ENCODE measurements at regions not wholly inside any gene's neighbourhood (a gene's known extent, or its start where the extent isn't known, plus 50 kb on each side); places are given as distances from the start of the nearest gene placed in this dataset.

DNA sequence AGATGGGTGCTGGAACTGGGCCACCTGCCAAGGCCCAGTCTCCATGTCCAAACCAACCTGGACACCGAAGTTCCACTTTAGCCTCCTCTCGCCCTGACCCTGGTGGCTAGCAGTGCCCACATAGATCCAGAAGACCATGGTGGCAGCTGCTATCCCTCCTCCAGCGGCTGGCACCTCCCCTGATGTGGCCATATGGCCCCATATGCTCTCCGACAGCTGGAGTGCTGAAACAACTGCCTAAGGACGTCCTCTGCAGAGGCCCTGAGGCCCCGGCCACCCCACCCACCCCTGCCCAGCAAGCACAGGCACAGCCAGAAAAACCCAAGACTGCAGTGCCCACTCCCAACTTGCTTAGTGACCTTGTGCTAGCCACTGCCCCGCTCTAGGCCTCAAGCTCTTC lies 182.3 kb upstream of the LINGO1 start (continued):
- TF ChIP-seq, protein P1, sequence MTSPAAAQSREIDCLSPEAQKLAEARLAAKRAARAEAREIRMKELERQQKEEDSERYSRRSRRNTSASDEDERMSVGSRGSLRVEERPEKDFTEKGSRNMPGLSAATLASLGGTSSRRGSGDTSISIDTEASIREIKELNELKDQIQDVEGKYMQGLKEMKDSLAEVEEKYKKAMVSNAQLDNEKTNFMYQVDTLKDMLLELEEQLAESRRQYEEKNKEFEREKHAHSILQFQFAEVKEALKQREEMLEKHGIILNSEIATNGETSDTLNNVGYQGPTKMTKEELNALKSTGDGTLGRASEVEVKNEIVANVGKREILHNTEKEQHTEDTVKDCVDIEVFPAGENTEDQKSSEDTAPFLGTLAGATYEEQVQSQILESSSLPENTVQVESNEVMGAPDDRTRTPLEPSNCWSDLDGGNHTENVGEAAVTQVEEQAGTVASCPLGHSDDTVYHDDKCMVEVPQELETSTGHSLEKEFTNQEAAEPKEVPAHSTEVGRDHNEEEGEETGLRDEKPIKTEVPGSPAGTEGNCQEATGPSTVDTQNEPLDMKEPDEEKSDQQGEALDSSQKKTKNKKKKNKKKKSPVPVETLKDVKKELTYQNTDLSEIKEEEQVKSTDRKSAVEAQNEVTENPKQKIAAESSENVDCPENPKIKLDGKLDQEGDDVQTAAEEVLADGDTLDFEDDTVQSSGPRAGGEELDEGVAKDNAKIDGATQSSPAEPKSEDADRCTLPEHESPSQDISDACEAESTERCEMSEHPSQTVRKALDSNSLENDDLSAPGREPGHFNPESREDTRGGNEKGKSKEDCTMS (CRISPR knock-in tag; conservative IDR thresholded peaks at IDR 0.05), result no peak
- TF ChIP-seq SALL1 (CRISPR knock-in tag; IDR thresholded peaks at IDR 0.05) (no peak), BHLHE40 (IDR thresholded peaks at IDR 0.05; ENCODE audit: low read length) (no peak)

DNA sequence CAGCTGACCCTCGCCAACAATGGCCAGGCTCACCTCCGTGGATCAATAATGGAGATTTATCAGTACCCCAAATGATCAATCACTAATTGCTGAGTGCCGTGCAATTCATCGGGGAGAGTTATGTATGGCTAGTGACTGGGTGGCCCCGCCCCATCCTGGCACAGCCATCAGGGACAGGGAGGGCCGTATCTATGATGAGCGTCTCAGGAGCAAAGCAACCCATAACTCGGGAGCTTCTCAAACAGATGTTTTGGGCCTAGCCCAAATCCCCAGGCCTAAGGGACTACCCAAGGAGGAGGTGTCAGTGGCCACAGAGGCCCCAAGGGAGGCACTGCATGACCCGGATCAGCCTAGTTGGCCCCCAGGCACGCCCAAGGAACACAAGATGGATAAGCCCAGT lies 180.0 kb upstream of the LINGO1 start:
- Histone ChIP-seq H3K79me2 (ENCODE audit: insufficient read depth, low read length) (no peaks in the 10 kb centered on the region), H3K36me3 (replicated peaks in 1 of 2; ENCODE audit: control insufficient read depth in 1 of 2, insufficient read depth in 2 of 2, low read length in 2 of 2) (no peaks in the 10 kb centered on the region), H3K4me1 (ENCODE audit: insufficient read depth, low read length) (no peaks in the 10 kb centered on the region), H3K27ac (ENCODE audit: extremely low read length, insufficient read depth, low read length) (no peak overlapping the region), H3K9me3 (ENCODE audit: low read length) (no peaks in the 10 kb centered on the region), H3K4me3 (replicated peaks in 1 of 3; ENCODE audit: insufficient read depth in 1 of 3, low read depth in 2 of 3, low read length in 3 of 3) (no peak overlapping the region), H4K20me1 (ENCODE audit: insufficient read depth, low read length) (no peaks in the 10 kb centered on the region), H3K9ac (ENCODE audit: insufficient read depth, low read depth, low read length) (no peak overlapping the region), H2AFZ (ENCODE audit: low read length) (no peak overlapping the region), H3K27me3 (ENCODE audit: control insufficient read depth in 1 of 2, insufficient read depth in 2 of 2, low read length in 2 of 2) (peaks cover 7 to 31% of the 10 kb centered on the region in 2 experiments; a peak in 4 of 5 replicates), H3K4me2 (ENCODE audit: low read depth, low read length) (no peak overlapping the region)
- no peak for DNase-seq (ENCODE audit: low spot score)
- in situ Hi-C loops (cut with HindIII; ENCODE audit: extremely low pct_ligation_motif_present, low pct_unique_long_range_greater_than_20kb), result loop anchor here (25.0 kb wide), 1 partner anchor 175 kb away; the partner anchor contains the start of gene LINGO1
- ChIA-PET CTCF (ENCODE audit: low intra/inter-chr PET ratio, low total read pairs) (no interaction called here), POLR2A (no interaction called here)
- intact Hi-C loops (cut with micrococcal nuclease; ENCODE audit: unreplicated experiment), result no loop called here
- no peak for FAIRE-seq
- TF ChIP-seq FOXK2 (IDR thresholded peaks at IDR 0.05), result no peak
- TF ChIP-seq POLR2AphosphoS2 (IDR thresholded peaks at IDR 0.05; ENCODE audit: low read depth, low read length), result no peak
- no peak for TF ChIP-seq ZNF746 (CRISPR knock-in tag; IDR thresholded peaks at IDR 0.05)
- no peak for TF ChIP-seq FOXC1 (CRISPR knock-in tag; IDR thresholded peaks at IDR 0.05; ENCODE audit: borderline replicate concordance)
- TF ChIP-seq NONO (IDR thresholded peaks at IDR 0.05), result no peak
- no peak for TF ChIP-seq NONO (CRISPR knock-in tag; conservative IDR thresholded peaks at IDR 0.05)
- TF ChIP-seq ZNF619 (CRISPR knock-in tag; IDR thresholded peaks at IDR 0.05), result no peak
- TF ChIP-seq, protein P2, sequence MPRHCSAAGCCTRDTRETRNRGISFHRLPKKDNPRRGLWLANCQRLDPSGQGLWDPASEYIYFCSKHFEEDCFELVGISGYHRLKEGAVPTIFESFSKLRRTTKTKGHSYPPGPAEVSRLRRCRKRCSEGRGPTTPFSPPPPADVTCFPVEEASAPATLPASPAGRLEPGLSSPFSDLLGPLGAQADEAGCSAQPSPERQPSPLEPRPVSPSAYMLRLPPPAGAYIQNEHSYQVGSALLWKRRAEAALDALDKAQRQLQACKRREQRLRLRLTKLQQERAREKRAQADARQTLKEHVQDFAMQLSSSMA (CRISPR knock-in tag; IDR thresholded peaks at IDR 0.05), result no peak
- TF ChIP-seq NCOA5 (CRISPR knock-in tag; IDR thresholded peaks at IDR 0.05), result no peak
- TF ChIP-seq, protein P3, sequence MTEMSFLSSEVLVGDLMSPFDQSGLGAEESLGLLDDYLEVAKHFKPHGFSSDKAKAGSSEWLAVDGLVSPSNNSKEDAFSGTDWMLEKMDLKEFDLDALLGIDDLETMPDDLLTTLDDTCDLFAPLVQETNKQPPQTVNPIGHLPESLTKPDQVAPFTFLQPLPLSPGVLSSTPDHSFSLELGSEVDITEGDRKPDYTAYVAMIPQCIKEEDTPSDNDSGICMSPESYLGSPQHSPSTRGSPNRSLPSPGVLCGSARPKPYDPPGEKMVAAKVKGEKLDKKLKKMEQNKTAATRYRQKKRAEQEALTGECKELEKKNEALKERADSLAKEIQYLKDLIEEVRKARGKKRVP (CRISPR knock-in tag; IDR thresholded peaks at IDR 0.05), result no peak
- no TSS peak for BruUV-seq (replicated peaks)
- WGBS (ENCODE audit: low lambda C conversion rate), result 27% methylated on average over 6 of the region's 10 CpGs
- no peak for ATAC-seq
